ENCODE measurements at regions not wholly inside any gene's neighbourhood (a gene's known extent, or its start where the extent isn't known, plus 50 kb on each side); places are given as distances from the start of the nearest gene placed in this dataset.
"Not testable (repeated sequence)": the region's sequence is repeated elsewhere in the genome, so short reads cannot be mapped to it uniquely, and the experiment has no call there.

- H3K36me3 ChIP-seq (ENCODE audit: control insufficient read depth, insufficient read depth, low read length); H3K18ac ChIP-seq (ENCODE audit: low read depth, low read length); H3K4me3 ChIP-seq (ENCODE audit: insufficient read depth, low read depth, low read length); H3K4ac ChIP-seq (ENCODE audit: low read depth, low read length); CTCF ChIA-PET; H2BK20ac ChIP-seq (ENCODE audit: low read depth, low read length); H3K27me3 ChIP-seq (ENCODE audit: control insufficient read depth, insufficient read depth, low read length); H2AFZ ChIP-seq (replicated peaks; ENCODE audit: low read length, poor library complexity); dilution Hi-C loops (cut with HindIII; ENCODE audit: low sequenced_read_pairs, unreplicated experiment); H3K9ac ChIP-seq (ENCODE audit: low read depth, low read length); H4K8ac ChIP-seq (ENCODE audit: low read depth in 2 of 2, low read length in 2 of 2); H2BK5ac ChIP-seq (ENCODE audit: low read depth, low read length, poor library complexity, severe bottlenecking); POLR2A ChIA-PET (ENCODE audit: unreplicated experiment); H3K4me2 ChIP-seq (ENCODE audit: low read depth, low read length); H2BK120ac ChIP-seq (ENCODE audit: low read depth, low read length); H4K20me1 ChIP-seq (ENCODE audit: insufficient read depth, low read length); H3K27ac ChIP-seq (ENCODE audit: insufficient read depth, low read length); H3K14ac ChIP-seq (replicated peaks; ENCODE audit: low read depth, low read length); in situ Hi-C loops (cut with MboI; ENCODE audit: low sequenced_read_pairs); H3K23ac ChIP-seq (ENCODE audit: low read depth, low read length); H4K5ac ChIP-seq (ENCODE audit: low read depth, low read length); ATAC-seq (ENCODE audit: low read depth); H2AK5ac ChIP-seq (ENCODE audit: low read depth, low read length); H4K91ac ChIP-seq (ENCODE audit: insufficient read depth, low read depth, low read length); H3K79me1 ChIP-seq (ENCODE audit: low read depth in 1 of 2, low read length in 2 of 2); H3K56ac ChIP-seq (ENCODE audit: extremely low read depth, insufficient read depth, low read length); H2AK9ac ChIP-seq (replicated peaks; ENCODE audit: low read depth, low read length, poor library complexity); H2BK15ac ChIP-seq (ENCODE audit: low read depth, low read length); DNase-seq; BruUV-seq (replicated peaks): not testable (repeated sequence)
- H3K4me1 ChIP-seq (ENCODE audit: control insufficient read depth, insufficient read depth, low read length): peaks cover 20% of the 10 kb centered on the region
- intact Hi-C loops (cut with micrococcal nuclease): loop anchor here (10.0 kb wide), 1 partner anchor 78 kb away; no protein-coding TSS in a partner anchor
- peaks cover 12% of the 10 kb centered on the region for H3K9me3 ChIP-seq (ENCODE audit: control insufficient read depth, insufficient read depth, low read length)
- WGBS, 2 experiments (ENCODE audit: extremely low coverage in 2 of 2, insufficient read length in 1 of 2): 100% methylated on average over 1 of the region's 9 CpGs; no CpG with 5 or more reads in 1 of the 2 experiments
- peaks cover 16% of the 10 kb centered on the region for H3K9me1 ChIP-seq (ENCODE audit: insufficient read depth, low read length)
These were observed 108.9 kb upstream of the COL5A1 start for GRCh38 chr9:134532661-134533060.

Measured in IMR-90 (cell line).